H1 (cell line): ENCODE measurements at regions not wholly inside any gene's neighbourhood (a gene's known extent, or its start where the extent isn't known, plus 50 kb on each side); places are given as distances from the start of the nearest gene placed in this dataset.

Experiments used
- CTCF ChIA-PET: fragments of 300-600 bp; sonication (Branson Sonifier 250); formaldehyde crosslinking; loops from one replicate; lab custom pipeline; 2021; ENCODE audit not compliant: partially characterized antibody; lab: Charles Lee
- POLR2A ChIA-PET: fragments of 300-600 bp; sonication (Branson Sonifier 250); formaldehyde crosslinking; loops from one replicate; lab custom pipeline; 2021; ENCODE audit warnings: inconsistent platforms; ENCODE audit not compliant: partially characterized antibody; lab: Charles Lee
- DNase-seq, 2 experiments: peaks; one replicate each; pipeline versions ENCODE4 v3.0.0 to v3.0.0-alpha.2; 2010 to 2022; ENCODE audit warnings: low spot score in 2 of 2, low read depth in 1 of 2, mixed read lengths in 1 of 2
- FAIRE-seq: peaks from 2 replicates; lab custom pipeline; 2011; peaks lifted over from hg19 to GRCh38; lab: Jason Lieb, UNC
- H2AFZ ChIP-seq: 2 replicates; pipeline ENCODE4 v1.8.1; 2012; ENCODE audit warnings: low read length, inconsistent platforms
- H2AK5ac ChIP-seq: 2 replicates; pipeline ENCODE4 v1.6.1; 2013; ENCODE audit warnings: low read depth, low read length
- H2BK120ac ChIP-seq: replicated peaks from 2 replicates; pipeline ENCODE3; 2013; ENCODE audit warnings: low read depth, low read length, inconsistent platforms
- H2BK12ac ChIP-seq: 2 replicates; pipeline ENCODE4 v1.6.1; 2013; ENCODE audit warnings: low read depth, low read length
- H2BK15ac ChIP-seq: 2 replicates; pipeline ENCODE4 v1.6.1; 2013; ENCODE audit warnings: low read length
- H2BK20ac ChIP-seq: 2 replicates; pipeline ENCODE4 v1.6.1; 2013; ENCODE audit warnings: low read length
- H2BK5ac ChIP-seq: 2 replicates; pipeline ENCODE4 v1.6.1; 2013; ENCODE audit warnings: low read depth, low read length
- H3K14ac ChIP-seq: 2 replicates; pipeline ENCODE4 v1.6.1; 2013; ENCODE audit warnings: inconsistent platforms; ENCODE audit not compliant: insufficient read length
- H3K18ac ChIP-seq: 2 replicates; pipeline ENCODE4 v1.6.1; 2013; ENCODE audit warnings: low read length; ENCODE audit errors: extremely low read depth
- H3K23ac ChIP-seq: 2 replicates; pipeline ENCODE4 v1.6.1; 2013; ENCODE audit warnings: inconsistent platforms; ENCODE audit not compliant: insufficient read length
- H3K23me2 ChIP-seq: 2 replicates; pipeline ENCODE4 v1.6.1; 2013; ENCODE audit warnings: low read depth, low read length
- H3K27ac ChIP-seq: 2 replicates; pipeline ENCODE4 v1.6.1; 2011; ENCODE audit warnings: low read depth, low read length, inconsistent platforms
- H3K27me3 ChIP-seq, 4 experiments: replicated peaks in 1 of 4; 1 replicate in 1 of 4; 2 replicates in 3 of 4; pipeline versions ENCODE4 v1.6.1 to v1.8.1; 2011 to 2013; ENCODE audit warnings: low read length in 3 of 4, mild to moderate bottlenecking in 3 of 4, inconsistent platforms in 2 of 4, mixed read lengths in 2 of 4, moderate library complexity in 1 of 4; ENCODE audit not compliant: control insufficient read depth in 3 of 4, insufficient read depth in 3 of 4; ENCODE audit errors: extremely low read depth in 1 of 4
- H3K36me3 ChIP-seq, 4 experiments: 2 replicates each; pipeline versions ENCODE4 v1.6.1 to v1.8.1; 2011 to 2013; ENCODE audit warnings: mild to moderate bottlenecking in 4 of 4, low read length in 3 of 4, moderate library complexity in 2 of 4, control low read depth in 1 of 4, inconsistent platforms in 1 of 4; ENCODE audit not compliant: insufficient read depth in 4 of 4, control insufficient read depth in 2 of 4
- H3K4ac ChIP-seq: replicated peaks from 2 replicates; pipeline ENCODE3; 2013; ENCODE audit warnings: low read length, low read depth, mixed read lengths, inconsistent platforms; ENCODE audit not compliant: insufficient read length
- H3K4me1 ChIP-seq, 4 experiments: replicated peaks in 1 of 4; 1 replicate in 1 of 4; 2 replicates in 3 of 4; pipeline versions ENCODE4 v1.6.1 to v1.8.1; 2011 to 2013; ENCODE audit warnings: low read length in 3 of 4, inconsistent platforms in 2 of 4, mixed read lengths in 1 of 4; ENCODE audit not compliant: insufficient read depth in 4 of 4, control insufficient read depth in 3 of 4
- H3K4me2 ChIP-seq, 2 experiments: 2 replicates each; pipeline versions ENCODE4 v1.6.1 to v1.8.1; 2011 to 2013; ENCODE audit warnings: low read depth in 2 of 2, low read length in 2 of 2, control low read depth in 1 of 2, inconsistent platforms in 1 of 2, mild to moderate bottlenecking in 1 of 2; ENCODE audit not compliant: insufficient read depth in 1 of 2
- H3K4me3 ChIP-seq, 4 experiments: fragments of 200-600, 300-600 bp in 1 of 4; sonication (generic), shearing (Covaris generic), sonication (Bioruptor Twin) in 1 of 4; 2 replicates each; pipeline versions ENCODE4 v1.5.1 to v1.8.1; 2011 to 2016; ENCODE audit warnings: low read length in 4 of 4, low read depth in 3 of 4, control low read depth in 2 of 4, inconsistent platforms in 2 of 4, mild to moderate bottlenecking in 2 of 4, mixed read lengths in 1 of 4, moderate library complexity in 1 of 4; ENCODE audit not compliant: insufficient read depth in 2 of 4; ENCODE audit errors: extremely low read depth in 1 of 4
- H3K56ac ChIP-seq: replicated peaks from 2 replicates; pipeline ENCODE3; 2013; ENCODE audit warnings: low read depth, mild to moderate bottlenecking, mixed read lengths, low read length, inconsistent platforms; ENCODE audit not compliant: insufficient read length
- H3K79me1 ChIP-seq: 2 replicates; pipeline ENCODE4 v1.6.1; 2013; ENCODE audit warnings: low read depth, low read length, control low read depth
- H3K79me2 ChIP-seq, 2 experiments: 2 replicates each; pipeline versions ENCODE4 v1.6.1 to v1.8.1; 2012 to 2013; ENCODE audit warnings: low read length in 2 of 2, mild to moderate bottlenecking in 2 of 2, inconsistent platforms in 1 of 2; ENCODE audit not compliant: insufficient read depth in 2 of 2, control insufficient read depth in 1 of 2
- H3K9ac ChIP-seq, 4 experiments: replicated peaks in 1 of 4; 1 replicate in 1 of 4; 2 replicates in 3 of 4; pipeline versions ENCODE4 v1.6.1 to v1.8.1; 2011 to 2013; ENCODE audit warnings: low read depth in 3 of 4, low read length in 3 of 4, control low read depth in 2 of 4, mild to moderate bottlenecking in 2 of 4, moderate library complexity in 2 of 4, inconsistent platforms in 1 of 4; ENCODE audit errors: extremely low read depth in 1 of 4
- H3K9me3 ChIP-seq, 2 experiments: 2 replicates each; pipeline versions ENCODE4 v1.6.1 to v1.8.1; 2012 to 2013; ENCODE audit warnings: mild to moderate bottlenecking in 2 of 2, moderate library complexity in 2 of 2, control low read depth in 1 of 2, inconsistent platforms in 1 of 2, low read depth in 1 of 2, low read length in 1 of 2, mixed read lengths in 1 of 2; ENCODE audit not compliant: insufficient read depth in 2 of 2
- H4K20me1 ChIP-seq, 2 experiments: replicated peaks in 1 of 2; 2 replicates each; pipeline versions ENCODE3 to v1.8.1; 2011 to 2013; ENCODE audit warnings: inconsistent platforms in 2 of 2, low read length in 2 of 2, mild to moderate bottlenecking in 1 of 2; ENCODE audit not compliant: insufficient read depth in 2 of 2, control insufficient read depth in 1 of 2
- H4K5ac ChIP-seq: 2 replicates; pipeline ENCODE4 v1.6.1; 2013; ENCODE audit warnings: low read length, low read depth, mixed read lengths, inconsistent platforms; ENCODE audit not compliant: insufficient read length
- H4K8ac ChIP-seq: 2 replicates; pipeline ENCODE4 v1.8.0; 2013; ENCODE audit warnings: mild to moderate bottlenecking, moderate library complexity, low read length, inconsistent platforms; ENCODE audit not compliant: insufficient read depth; ENCODE audit errors: extremely low read depth
- H4K91ac ChIP-seq: replicated peaks from 2 replicates; pipeline ENCODE3; 2013; ENCODE audit warnings: low read length, mixed read lengths, inconsistent platforms; ENCODE audit not compliant: insufficient read length
- EP300 ChIP-seq, 2 experiments: IDR thresholded peaks; 1 replicate in 1 of 2; 2 replicates in 1 of 2; pipeline ENCODE4 v1.6.1; 2011 to 2012; ENCODE audit warnings: low read depth in 2 of 2, low read length in 2 of 2, mild to moderate bottlenecking in 2 of 2, borderline replicate concordance in 1 of 2, inconsistent platforms in 1 of 2, moderate library complexity in 1 of 2
- GABPA ChIP-seq: IDR thresholded peaks from 2 replicates; pipeline ENCODE4 v1.6.1; 2011; ENCODE audit warnings: mild to moderate bottlenecking, low read length, moderate library complexity, borderline replicate concordance; ENCODE audit not compliant: insufficient read depth
- GTF2F1 ChIP-seq: IDR thresholded peaks from 2 replicates; pipeline ENCODE4 v1.6.1; 2012; ENCODE audit warnings: low read depth, low read length, improper control_type of control experiment, borderline replicate concordance
- HDAC2 ChIP-seq, 2 experiments: fragments of 300-600 bp in 1 of 2; sonication (generic) in 1 of 2; IDR thresholded peaks; 2 replicates each; pipeline ENCODE4 v1.6.1; 2011 to 2012; ENCODE audit warnings: low read depth in 2 of 2, low read length in 2 of 2, mild to moderate bottlenecking in 2 of 2, moderate library complexity in 2 of 2, borderline replicate concordance in 1 of 2, inconsistent platforms in 1 of 2
- KDM5A ChIP-seq: fragments of 200-600 bp; IDR thresholded peaks from 2 replicates; pipeline ENCODE4 v1.7.1; 2012; ENCODE audit warnings: mild to moderate bottlenecking, low read length, inconsistent platforms, mixed read lengths
- MAFK ChIP-seq: IDR thresholded peaks from 2 replicates; pipeline ENCODE4 v1.6.1; 2012; ENCODE audit warnings: low read depth, mild to moderate bottlenecking, improper control_type of control experiment, low read length
- NANOG ChIP-seq: IDR thresholded peaks from 2 replicates; pipeline ENCODE4 v1.6.1; 2011; ENCODE audit warnings: low read length, low read depth, mild to moderate bottlenecking, inconsistent platforms; ENCODE audit not compliant: insufficient read depth, poor library complexity, severe bottlenecking
- RXRA ChIP-seq: IDR thresholded peaks from 2 replicates; pipeline ENCODE4 v1.6.1; 2011; ENCODE audit warnings: low read depth, mild to moderate bottlenecking, low read length, moderate library complexity; ENCODE audit not compliant: insufficient read depth
- SP1 ChIP-seq: IDR thresholded peaks from 2 replicates; pipeline ENCODE4 v1.6.1; 2011; ENCODE audit warnings: low read depth, low read length
- SP2 ChIP-seq: IDR thresholded peaks from 2 replicates; pipeline ENCODE4 v1.6.1; 2012; ENCODE audit warnings: mild to moderate bottlenecking, low read length, inconsistent platforms
- WGBS, 2 experiments: shearing (Covaris generic) in 1 of 2; methylation state at CpG; one replicate each; pipeline versions ENCODE4 v1.1.6 to v1.1.7; 2013 to 2015; ENCODE audit warnings: low lambda C conversion rate in 2 of 2, mixed read lengths in 2 of 2, inconsistent platforms in 1 of 2, low coverage in 1 of 2, missing lambda C conversion rate in 1 of 2; ENCODE audit not compliant: insufficient replicate concordance in 2 of 2, insufficient coverage in 1 of 2, insufficient read length in 1 of 2; ENCODE audit errors: extremely low coverage in 1 of 2, missing lambda C conversion rate in 1 of 2; 5-methylcytosine and 5-hydroxymethylcytosine counted together

DNA sequence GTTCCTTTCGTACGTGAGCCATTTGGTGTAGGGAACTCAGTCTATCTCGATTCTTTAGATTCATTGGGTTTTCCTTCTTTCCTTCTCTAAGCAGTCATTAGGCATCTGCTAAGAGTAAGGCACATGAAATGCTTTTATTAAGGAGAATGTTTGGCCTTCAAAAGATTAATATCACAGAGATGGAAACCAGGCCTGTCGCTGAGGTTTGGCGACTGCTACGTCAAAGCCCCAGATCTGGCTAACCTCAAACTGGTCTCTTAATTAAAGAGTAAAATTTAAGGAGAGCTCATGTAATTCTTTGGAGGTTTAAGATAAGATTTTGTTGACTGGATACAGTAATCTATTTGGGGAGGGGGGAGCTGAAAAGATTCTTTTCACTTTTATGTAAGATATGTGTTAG, 189.8 kb downstream of the JCAD start:
- 85% methylated on average over 6 of the region's 6 CpGs; no CpG with 5 or more reads in 1 of the 2 experiments for WGBS, 2 experiments
- Histone ChIP-seq H2AFZ (no peak overlapping the region), H2BK20ac (no peak overlapping the region), H4K91ac (no peak overlapping the region), H2BK5ac (no peak overlapping the region), H3K9ac (no peak overlapping the region), H3K23ac (no peak overlapping the region), H3K4me2 (no peak overlapping the region), H3K79me2 (no peaks in the 10 kb centered on the region), H3K18ac (no peak overlapping the region), H4K5ac (no peak overlapping the region), H3K4ac (no peak overlapping the region), H4K8ac (no peak overlapping the region), H2AK5ac (no peak overlapping the region), H4K20me1 (peaks cover 0 to 5% of the 10 kb centered on the region in 2 experiments), H3K9me3 (no peaks in the 10 kb centered on the region), H3K23me2 (peaks cover 10% of the 10 kb centered on the region; the same call in 1 of the 2 replicates), H2BK120ac (no peak overlapping the region), H3K36me3 (no peaks in the 10 kb centered on the region), H2BK12ac (no peak overlapping the region), H2BK15ac (no peak overlapping the region), H3K4me1 (no peaks in the 10 kb centered on the region), H3K4me3 (no peak overlapping the region), H3K27ac (no peak overlapping the region), H3K56ac (no peak overlapping the region), H3K27me3 (no peaks in the 10 kb centered on the region), H3K79me1 (no peaks in the 10 kb centered on the region), H3K14ac (no peak overlapping the region)
- ChIA-PET CTCF (no interaction called here), POLR2A (no interaction called here)
- FAIRE-seq = no peak
- no peak for DNase-seq
- TF ChIP-seq SP2 (no peak), MAFK (no peak), NANOG (no peak), EP300 (IDR thresholded peaks at IDR 0.05; ENCODE audit: borderline replicate concordance in 1 of 2, low read depth in 2 of 2, low read length in 2 of 2) (no peak), RXRA (no peak), GABPA (no peak), SP1 (no peak), KDM5A (no peak), GTF2F1 (no peak), HDAC2 (IDR thresholded peaks at IDR 0.05; ENCODE audit: borderline replicate concordance in 1 of 2, low read depth in 2 of 2, low read length in 2 of 2) (no peak)
